Fibroblast of lung (primary cell): ENCODE measurements at regions not wholly inside any gene's neighbourhood (a gene's known extent, or its start where the extent isn't known, plus 50 kb on each side); places are given as distances from the start of the nearest gene placed in this dataset.

Experiments
- EZH2 ChIP-seq: IDR thresholded peaks from 2 replicates; pipeline ENCODE4 v1.5.1; 2012; ENCODE audit warnings: low read length, control low read depth, mild to moderate bottlenecking; ENCODE audit errors: missing control alignments
- TF ChIP-seq, protein P1 (sequence below), 2 donors: IDR thresholded peaks in 1 of 2; conservative IDR thresholded peaks in 1 of 2; 1 replicate in 1 of 2; 2 replicates in 1 of 2; pipeline ENCODE4 v1.5.1; 2011 to 2012; ENCODE audit warnings: low read length in 2 of 2, control low read depth in 1 of 2, inconsistent platforms in 1 of 2, low read depth in 1 of 2, mild to moderate bottlenecking in 1 of 2

GRCh38 chr9:107584186-107584585, 94.6 kb upstream of the KLF4 start:
- TF ChIP-seq, protein P1, sequence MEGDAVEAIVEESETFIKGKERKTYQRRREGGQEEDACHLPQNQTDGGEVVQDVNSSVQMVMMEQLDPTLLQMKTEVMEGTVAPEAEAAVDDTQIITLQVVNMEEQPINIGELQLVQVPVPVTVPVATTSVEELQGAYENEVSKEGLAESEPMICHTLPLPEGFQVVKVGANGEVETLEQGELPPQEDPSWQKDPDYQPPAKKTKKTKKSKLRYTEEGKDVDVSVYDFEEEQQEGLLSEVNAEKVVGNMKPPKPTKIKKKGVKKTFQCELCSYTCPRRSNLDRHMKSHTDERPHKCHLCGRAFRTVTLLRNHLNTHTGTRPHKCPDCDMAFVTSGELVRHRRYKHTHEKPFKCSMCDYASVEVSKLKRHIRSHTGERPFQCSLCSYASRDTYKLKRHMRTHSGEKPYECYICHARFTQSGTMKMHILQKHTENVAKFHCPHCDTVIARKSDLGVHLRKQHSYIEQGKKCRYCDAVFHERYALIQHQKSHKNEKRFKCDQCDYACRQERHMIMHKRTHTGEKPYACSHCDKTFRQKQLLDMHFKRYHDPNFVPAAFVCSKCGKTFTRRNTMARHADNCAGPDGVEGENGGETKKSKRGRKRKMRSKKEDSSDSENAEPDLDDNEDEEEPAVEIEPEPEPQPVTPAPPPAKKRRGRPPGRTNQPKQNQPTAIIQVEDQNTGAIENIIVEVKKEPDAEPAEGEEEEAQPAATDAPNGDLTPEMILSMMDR (conservative IDR thresholded peaks at IDR 0.05 in 1 of 2, IDR thresholded peaks at IDR 0.05 in 1 of 2; ENCODE audit: low read depth in 1 of 2, low read length in 2 of 2) = no peak
- TF ChIP-seq EZH2 = no peak
